ENCODE measurements at regions not wholly inside any gene's neighbourhood (a gene's known extent, or its start where the extent isn't known, plus 50 kb on each side); places are given as distances from the start of the nearest gene placed in this dataset.

DNA sequence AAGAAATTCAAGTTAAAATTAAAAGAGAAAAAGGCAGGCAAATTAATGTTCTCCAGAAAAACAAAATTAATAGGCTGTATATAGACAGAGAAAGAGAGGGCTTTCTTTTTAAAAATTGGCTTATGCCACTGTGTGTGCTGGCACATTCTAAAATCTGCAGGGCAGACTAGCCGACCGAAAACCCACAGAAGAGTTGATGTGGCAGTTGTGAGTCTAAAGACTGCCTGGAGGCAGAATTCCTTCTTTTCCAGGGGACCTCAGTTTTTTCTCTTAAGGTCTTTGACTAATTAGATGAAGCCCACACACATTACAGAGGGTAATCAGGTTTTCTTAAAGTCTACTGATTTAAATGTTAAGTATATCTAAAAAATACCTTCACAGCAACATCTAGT, 85.7 kb downstream of the GJA1 start:
- TF ChIP-seq, protein P1, sequence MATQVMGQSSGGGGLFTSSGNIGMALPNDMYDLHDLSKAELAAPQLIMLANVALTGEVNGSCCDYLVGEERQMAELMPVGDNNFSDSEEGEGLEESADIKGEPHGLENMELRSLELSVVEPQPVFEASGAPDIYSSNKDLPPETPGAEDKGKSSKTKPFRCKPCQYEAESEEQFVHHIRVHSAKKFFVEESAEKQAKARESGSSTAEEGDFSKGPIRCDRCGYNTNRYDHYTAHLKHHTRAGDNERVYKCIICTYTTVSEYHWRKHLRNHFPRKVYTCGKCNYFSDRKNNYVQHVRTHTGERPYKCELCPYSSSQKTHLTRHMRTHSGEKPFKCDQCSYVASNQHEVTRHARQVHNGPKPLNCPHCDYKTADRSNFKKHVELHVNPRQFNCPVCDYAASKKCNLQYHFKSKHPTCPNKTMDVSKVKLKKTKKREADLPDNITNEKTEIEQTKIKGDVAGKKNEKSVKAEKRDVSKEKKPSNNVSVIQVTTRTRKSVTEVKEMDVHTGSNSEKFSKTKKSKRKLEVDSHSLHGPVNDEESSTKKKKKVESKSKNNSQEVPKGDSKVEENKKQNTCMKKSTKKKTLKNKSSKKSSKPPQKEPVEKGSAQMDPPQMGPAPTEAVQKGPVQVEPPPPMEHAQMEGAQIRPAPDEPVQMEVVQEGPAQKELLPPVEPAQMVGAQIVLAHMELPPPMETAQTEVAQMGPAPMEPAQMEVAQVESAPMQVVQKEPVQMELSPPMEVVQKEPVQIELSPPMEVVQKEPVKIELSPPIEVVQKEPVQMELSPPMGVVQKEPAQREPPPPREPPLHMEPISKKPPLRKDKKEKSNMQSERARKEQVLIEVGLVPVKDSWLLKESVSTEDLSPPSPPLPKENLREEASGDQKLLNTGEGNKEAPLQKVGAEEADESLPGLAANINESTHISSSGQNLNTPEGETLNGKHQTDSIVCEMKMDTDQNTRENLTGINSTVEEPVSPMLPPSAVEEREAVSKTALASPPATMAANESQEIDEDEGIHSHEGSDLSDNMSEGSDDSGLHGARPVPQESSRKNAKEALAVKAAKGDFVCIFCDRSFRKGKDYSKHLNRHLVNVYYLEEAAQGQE (IDR thresholded peaks at IDR 0.05; ENCODE audit: insufficient read depth in 1 of 2, low read depth in 2 of 2, low read length in 2 of 2), result no peak
- TF ChIP-seq POLR2AphosphoS5 (IDR thresholded peaks at IDR 0.05; ENCODE audit: low read depth, low read length) (no peak), FOXP2 (optimal IDR thresholded peaks at IDR 0.05; ENCODE audit: borderline replicate concordance, extremely low read depth, extremely low read length, insufficient read depth) (no peak), SIN3A (IDR thresholded peaks at IDR 0.05; ENCODE audit: borderline replicate concordance, insufficient read depth, low read length) (no peak), TAF1 (IDR thresholded peaks at IDR 0.05; ENCODE audit: borderline replicate concordance, insufficient read depth, low read length) (no peak)

DNA sequence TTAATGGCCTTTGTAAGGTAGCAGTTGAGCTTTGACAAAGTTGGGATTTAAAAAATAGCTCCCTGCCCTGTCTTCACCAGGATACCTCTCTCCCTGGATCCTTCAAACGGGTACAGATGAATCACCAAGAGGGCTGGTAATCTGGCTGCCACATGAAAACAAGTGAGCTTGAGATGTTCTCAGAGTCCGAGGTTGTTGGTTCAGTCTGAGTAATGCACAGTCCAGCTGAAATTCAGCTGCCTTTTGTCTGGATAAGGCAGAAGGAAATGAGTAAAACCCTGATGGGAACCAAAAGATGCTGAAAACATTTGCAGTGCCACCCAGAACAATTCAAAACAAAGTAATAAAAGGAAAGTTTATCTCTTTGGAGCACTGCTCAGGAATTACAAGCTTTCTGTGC, 86.8 kb downstream of the GJA1 start:
- peak; percentile 14; the same call in 1 of the 2 replicates for TF ChIP-seq SIN3A (IDR thresholded peaks at IDR 0.05; ENCODE audit: borderline replicate concordance, insufficient read depth, low read length)
- TF ChIP-seq TAF1 (IDR thresholded peaks at IDR 0.05; ENCODE audit: borderline replicate concordance, insufficient read depth, low read length), result peak; percentile 52; the same call in 1 of the 2 replicates
- TF ChIP-seq, protein P1 (IDR thresholded peaks at IDR 0.05; ENCODE audit: insufficient read depth in 1 of 2, low read depth in 2 of 2, low read length in 2 of 2), result no peak

DNA sequence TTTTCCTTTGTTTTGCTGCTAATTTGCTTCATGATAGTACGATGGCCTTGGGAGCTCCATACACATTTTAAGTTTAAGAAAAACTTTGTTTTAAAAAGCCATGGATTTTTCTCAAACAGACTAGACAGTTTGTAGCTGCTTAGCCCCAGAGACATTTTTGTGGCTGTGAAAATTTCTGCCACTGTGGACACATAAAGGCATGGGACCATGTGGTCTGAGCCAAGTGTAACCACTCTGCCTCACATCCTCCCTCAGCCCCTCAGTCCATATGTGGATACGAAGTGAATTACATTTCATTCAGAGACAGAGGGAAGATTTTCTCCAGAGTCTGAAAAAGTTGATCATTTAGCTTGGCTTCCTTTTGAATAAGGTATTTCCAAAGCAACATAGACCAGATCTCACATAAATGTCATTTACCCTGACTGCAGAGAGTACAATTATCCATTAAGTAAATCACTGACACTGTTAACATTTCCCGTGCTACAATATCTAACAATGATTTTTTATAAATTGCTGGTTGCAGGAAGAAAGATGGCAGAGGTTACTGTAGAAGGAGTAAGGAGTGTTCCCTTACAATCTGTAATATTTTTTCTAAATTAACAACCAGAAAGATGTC, 87.4 kb downstream of the GJA1 start:
- TF ChIP-seq, protein P1 (IDR thresholded peaks at IDR 0.05; ENCODE audit: insufficient read depth in 1 of 2, low read depth in 2 of 2, low read length in 2 of 2), result no peak
- TF ChIP-seq SIN3A (IDR thresholded peaks at IDR 0.05; ENCODE audit: borderline replicate concordance, insufficient read depth, low read length), result 0 out of 2 replicates have a peak, but pooled peaks have one; percentile 7

- TF ChIP-seq TAF1 (IDR thresholded peaks at IDR 0.05; ENCODE audit: borderline replicate concordance, insufficient read depth, low read length) (no peak), FOXP2 (optimal IDR thresholded peaks at IDR 0.05; ENCODE audit: borderline replicate concordance, extremely low read depth, extremely low read length, insufficient read depth) (no peak), SIN3A (IDR thresholded peaks at IDR 0.05; ENCODE audit: borderline replicate concordance, insufficient read depth, low read length) (no peak), POLR2AphosphoS5 (IDR thresholded peaks at IDR 0.05; ENCODE audit: low read depth, low read length) (no peak)
- TF ChIP-seq, protein P1 (IDR thresholded peaks at IDR 0.05; ENCODE audit: insufficient read depth in 1 of 2, low read depth in 2 of 2, low read length in 2 of 2), result no peak
Observed at GRCh38 chr6:121523628-121524027, 88.2 kb downstream of the GJA1 start.

- TF ChIP-seq TAF1 (IDR thresholded peaks at IDR 0.05; ENCODE audit: borderline replicate concordance, insufficient read depth, low read length) (no peak), POLR2AphosphoS5 (IDR thresholded peaks at IDR 0.05; ENCODE audit: low read depth, low read length) (no peak), SIN3A (IDR thresholded peaks at IDR 0.05; ENCODE audit: borderline replicate concordance, insufficient read depth, low read length) (no peak), FOXP2 (optimal IDR thresholded peaks at IDR 0.05; ENCODE audit: borderline replicate concordance, extremely low read depth, extremely low read length, insufficient read depth) (no peak)
- TF ChIP-seq, protein P1 (IDR thresholded peaks at IDR 0.05; ENCODE audit: insufficient read depth in 1 of 2, low read depth in 2 of 2, low read length in 2 of 2), result no peak
Observed at GRCh38 chr6:121526282-121526681, 90.8 kb downstream of the GJA1 start.

All from PFSK-1 (cell line).